Mesenchymal stem cell (in vitro differentiated cells and primary cell): ENCODE measurements at regions not wholly inside any gene's neighbourhood (a gene's known extent, or its start where the extent isn't known, plus 50 kb on each side); places are given as distances from the start of the nearest gene placed in this dataset.
A peak's percentile ranks its signal among the peaks of the same experiment; 100 is the strongest.

Experiments used
- DNase-seq: peaks from one replicate; pipeline ENCODE4 v3.0.0-alpha.2; 2013
- H2AFZ ChIP-seq: one replicate; pipeline ENCODE4 v1.6.1; 2013; ENCODE audit warnings: low read depth, mild to moderate bottlenecking, control low read depth, inconsistent platforms, low read length, moderate library complexity
- H2AK5ac ChIP-seq: 2 replicates; pipeline ENCODE4 v1.6.1; 2013; ENCODE audit warnings: low read length, moderate library complexity, mild to moderate bottlenecking, inconsistent platforms; ENCODE audit not compliant: severe bottlenecking
- H2BK120ac ChIP-seq: one replicate; pipeline ENCODE4 v1.6.1; 2013; ENCODE audit warnings: low read depth, mild to moderate bottlenecking, inconsistent platforms, low read length, moderate library complexity
- H2BK12ac ChIP-seq, 2 experiments: one replicate each; pipeline ENCODE4 v1.6.1; 2013; ENCODE audit warnings: inconsistent platforms in 2 of 2, low read length in 2 of 2, mild to moderate bottlenecking in 2 of 2, moderate library complexity in 2 of 2, control low read depth in 1 of 2
- H2BK15ac ChIP-seq: one replicate; pipeline ENCODE4 v1.6.1; 2013; ENCODE audit warnings: mild to moderate bottlenecking, low read depth, inconsistent platforms; ENCODE audit not compliant: poor library complexity, severe bottlenecking
- H2BK5ac ChIP-seq: 2 replicates; pipeline ENCODE4 v1.6.1; 2013; ENCODE audit warnings: low read depth, mild to moderate bottlenecking, low read length, control low read depth, inconsistent platforms; ENCODE audit not compliant: poor library complexity, severe bottlenecking
- H3K14ac ChIP-seq, 2 experiments: one replicate each; pipeline ENCODE4 v1.6.1; 2013; ENCODE audit warnings: inconsistent platforms in 2 of 2, low read length in 2 of 2, control low read depth in 1 of 2, mild to moderate bottlenecking in 1 of 2, moderate library complexity in 1 of 2
- H3K18ac ChIP-seq, 2 experiments: one replicate each; pipeline ENCODE4 v1.6.1; 2013; ENCODE audit warnings: inconsistent platforms in 2 of 2, low read length in 2 of 2, control low read depth in 1 of 2, low read depth in 1 of 2, mild to moderate bottlenecking in 1 of 2
- H3K23ac ChIP-seq, 2 experiments: one replicate each; pipeline ENCODE4 v1.6.1; 2013; ENCODE audit warnings: inconsistent platforms in 2 of 2, low read length in 2 of 2, mild to moderate bottlenecking in 2 of 2, moderate library complexity in 2 of 2, control low read depth in 1 of 2
- H3K27ac ChIP-seq: 2 replicates; pipeline ENCODE4 v1.5.1; 2013; ENCODE audit warnings: mild to moderate bottlenecking, moderate library complexity, low read length, control low read depth, inconsistent platforms; ENCODE audit not compliant: poor library complexity, severe bottlenecking
- H3K27me3 ChIP-seq, 2 experiments: 2 replicates each; pipeline versions ENCODE4 v1.6.1 to v1.7.0; 2013; ENCODE audit warnings: low read length in 2 of 2, mild to moderate bottlenecking in 2 of 2, moderate library complexity in 2 of 2, control low read depth in 1 of 2, inconsistent platforms in 1 of 2; ENCODE audit not compliant: control insufficient read depth in 1 of 2, insufficient read depth in 1 of 2
- H3K36me3 ChIP-seq, 2 experiments: 2 replicates each; pipeline versions ENCODE4 v1.6.1 to v1.7.0; 2013; ENCODE audit warnings: low read length in 2 of 2, control low read depth in 1 of 2, inconsistent platforms in 1 of 2, low read depth in 1 of 2, mild to moderate bottlenecking in 1 of 2; ENCODE audit not compliant: insufficient read depth in 2 of 2, control insufficient read depth in 1 of 2
- H3K4ac ChIP-seq, 2 experiments: one replicate each; pipeline ENCODE4 v1.6.1; 2013; ENCODE audit warnings: inconsistent platforms in 2 of 2, low read length in 2 of 2, mild to moderate bottlenecking in 2 of 2, moderate library complexity in 2 of 2, control low read depth in 1 of 2, low read depth in 1 of 2
- H3K4me1 ChIP-seq: 2 replicates; pipeline ENCODE4 v1.6.1; 2013; ENCODE audit warnings: low read depth, low read length, control low read depth; ENCODE audit not compliant: control insufficient read depth, insufficient read depth
- H3K4me2 ChIP-seq: 2 replicates; pipeline ENCODE4 v1.6.1; 2013; ENCODE audit warnings: low read length, mild to moderate bottlenecking, inconsistent platforms; ENCODE audit not compliant: poor library complexity, severe bottlenecking
- H3K4me3 ChIP-seq, 2 experiments: 2 replicates each; pipeline versions ENCODE4 v1.5.1 to v1.7.0; 2013; ENCODE audit warnings: low read length in 2 of 2, mild to moderate bottlenecking in 2 of 2, control low read depth in 1 of 2, low read depth in 1 of 2; ENCODE audit not compliant: insufficient read depth in 1 of 2
- H3K79me1 ChIP-seq: replicated peaks from 2 replicates; pipeline ENCODE4 v1.6.1; 2013; ENCODE audit warnings: mild to moderate bottlenecking, control low read depth, low read length, inconsistent platforms; ENCODE audit not compliant: poor library complexity, severe bottlenecking
- H3K9ac ChIP-seq: 2 replicates; pipeline ENCODE4 v1.7.0; 2013; ENCODE audit warnings: mild to moderate bottlenecking, low read length, moderate library complexity
- H3K9me3 ChIP-seq: 2 replicates; pipeline ENCODE4 v1.7.0; 2013; ENCODE audit warnings: mild to moderate bottlenecking, low read length; ENCODE audit not compliant: control insufficient read depth
- H4K8ac ChIP-seq: one replicate; pipeline ENCODE4 v1.6.1; 2013; ENCODE audit warnings: inconsistent platforms, mild to moderate bottlenecking, low read length, moderate library complexity
- H4K91ac ChIP-seq: one replicate; pipeline ENCODE4 v1.6.1; 2013; ENCODE audit warnings: mild to moderate bottlenecking, low read length, inconsistent platforms
- WGBS: methylation state at CpG from one replicate; pipeline ENCODE4 v1.1.7; 2013; ENCODE audit warnings: mixed read lengths; 5-methylcytosine and 5-hydroxymethylcytosine counted together

DNA sequence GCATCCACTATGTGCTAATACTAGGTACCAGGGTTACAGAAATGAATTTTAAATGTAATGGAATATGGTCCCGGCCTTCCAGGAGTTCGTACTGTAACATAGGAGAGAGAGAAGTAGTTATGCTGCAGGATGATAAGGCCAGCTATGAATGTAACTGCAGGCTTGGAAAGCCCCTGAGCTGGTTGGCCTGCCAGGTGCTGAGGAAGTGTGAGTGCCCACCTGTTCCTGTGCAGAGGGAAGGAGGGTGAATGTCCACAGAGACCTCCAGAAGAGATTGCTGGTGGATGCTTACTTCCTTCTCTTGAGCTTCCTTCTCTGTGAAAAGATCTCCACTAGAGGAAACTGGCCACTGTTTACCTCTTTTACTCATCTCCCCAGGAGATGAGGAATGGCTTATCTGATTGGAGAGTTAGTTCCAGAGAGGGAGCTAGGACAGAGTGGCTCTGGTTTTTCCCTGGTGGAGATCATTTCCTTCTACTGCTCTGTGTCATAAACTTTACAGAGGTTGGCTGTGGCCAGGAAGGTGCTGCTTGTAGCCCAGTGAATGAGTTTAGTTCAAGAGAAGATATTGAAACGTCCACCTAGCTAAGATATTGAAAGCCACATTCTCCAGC lies 114.0 kb upstream of the LNX1 start:
- Histone ChIP-seq H3K4me2 (no peak overlapping the region), H3K36me3 (no peaks in the 10 kb centered on the region), H3K4ac (peak overlapping the region; percentile 34 to 89), H3K4me1 (peaks cover 8% of the 10 kb centered on the region), H3K27me3 (no peaks in the 10 kb centered on the region), H3K23ac (no peak overlapping the region), H3K79me1 (no peaks in the 10 kb centered on the region), H3K27ac (no peak overlapping the region), H3K18ac (peak overlapping the region; percentile 58 to 84), H4K8ac (no peak overlapping the region), H3K9me3 (no peaks in the 10 kb centered on the region), H3K4me3 (no peak overlapping the region), H2BK12ac (peak overlapping the region; percentile 87 to 97), H2BK15ac (no peak overlapping the region), H2BK5ac (no peak overlapping the region), H2BK120ac (peak overlapping the region; percentile 39), H3K14ac (no peak overlapping the region), H2AFZ (no peak overlapping the region), H4K91ac (peak overlapping the region; percentile 52), H3K9ac (peak overlapping the region; percentile 58), H2AK5ac (no peak overlapping the region)
- 79% methylated on average over 3 of the region's 3 CpGs for WGBS
- DNase-seq, result no peak

DNA sequence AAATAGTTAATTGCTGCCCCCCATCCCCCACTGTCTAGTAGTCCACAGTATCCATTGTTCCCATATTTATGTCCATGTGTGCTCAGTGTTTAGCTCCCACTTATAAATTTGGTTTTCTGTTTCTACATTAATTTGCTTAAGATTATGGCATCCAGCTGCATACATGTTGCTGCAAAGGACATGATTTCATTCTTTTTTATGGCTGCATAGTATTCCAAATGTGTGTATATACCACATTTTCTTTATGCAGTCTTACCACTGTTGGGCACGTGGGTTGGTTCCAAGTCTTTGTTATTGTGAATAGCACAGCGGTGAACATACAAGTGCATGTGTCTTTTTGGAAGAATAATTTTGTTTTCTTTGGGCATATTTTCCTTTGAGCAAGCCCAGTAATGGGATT lies 113.0 kb upstream of the LNX1 start:
- peak overlapping the region in 1 of 2 experiments; percentile 47 for H3K4ac ChIP-seq
- peak overlapping the region in 1 of 2 experiments; percentile 37 for H3K18ac ChIP-seq
- H4K8ac ChIP-seq, result peak overlapping the region; percentile 8
- DNase-seq, result no peak
- peaks cover 8% of the 10 kb centered on the region for H3K4me1 ChIP-seq
- no peak overlapping the region for H2BK15ac ChIP-seq
- H3K23ac ChIP-seq, result no peak overlapping the region
- no peaks in the 10 kb centered on the region for H3K27me3 ChIP-seq
- H3K36me3 ChIP-seq, result no peaks in the 10 kb centered on the region
- no peaks in the 10 kb centered on the region for H3K9me3 ChIP-seq
- no peak overlapping the region for H3K9ac ChIP-seq
- H3K4me2 ChIP-seq, result no peak overlapping the region
- no peak overlapping the region for H3K4me3 ChIP-seq
- no peak overlapping the region for H2BK120ac ChIP-seq
- H2BK12ac ChIP-seq, result peak overlapping the region; percentile 44 to 92
- no peak overlapping the region for H2BK5ac ChIP-seq
- no peak overlapping the region for H2AFZ ChIP-seq
- peak overlapping the region in 1 of 2 experiments; percentile 46 for H3K14ac ChIP-seq
- H3K27ac ChIP-seq, result no peak overlapping the region
- WGBS, result 100% methylated on average over 2 of the region's 2 CpGs
- H2AK5ac ChIP-seq, result peak overlapping the region; percentile 27
- H3K79me1 ChIP-seq, result no peaks in the 10 kb centered on the region
- no peak overlapping the region for H4K91ac ChIP-seq

DNA sequence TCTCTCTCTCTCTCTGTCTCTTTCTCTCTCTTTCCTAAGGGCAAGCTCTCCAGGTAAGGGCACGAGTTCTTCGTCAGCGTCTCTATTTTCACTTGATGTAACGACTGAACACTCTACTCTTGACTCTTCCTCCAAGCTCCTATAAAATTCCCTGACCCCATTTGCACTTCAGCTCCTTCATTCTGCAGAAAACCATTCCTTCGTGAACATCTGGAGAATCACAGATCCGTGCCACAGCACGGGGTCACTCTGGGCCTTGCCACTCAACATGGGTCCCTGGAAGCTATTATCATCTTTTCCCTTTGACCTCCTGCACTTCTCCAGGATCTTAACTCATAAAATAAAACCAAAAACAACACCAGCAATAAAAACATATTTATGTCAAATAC lies 112.0 kb upstream of the LNX1 start:
- H3K4ac ChIP-seq, result peak overlapping the region; percentile 19 to 98
- 22% methylated on average over 7 of the region's 7 CpGs for WGBS
- no peak overlapping the region for H3K23ac ChIP-seq
- peak overlapping the region; percentile 60 to 94 for H2BK12ac ChIP-seq
- H3K27ac ChIP-seq, result peak overlapping the region; percentile 50
- no peaks in the 10 kb centered on the region for H3K79me1 ChIP-seq
- peak overlapping the region; percentile 99 for H4K91ac ChIP-seq
- H2AFZ ChIP-seq, result no peak overlapping the region
- H3K9me3 ChIP-seq, result no peaks in the 10 kb centered on the region
- H3K4me1 ChIP-seq, result peaks cover 8% of the 10 kb centered on the region
- no peak overlapping the region for H3K14ac ChIP-seq
- peak overlapping the region; percentile 12 for H2BK15ac ChIP-seq
- peak overlapping the region; percentile 50 for H3K4me2 ChIP-seq
- no peak overlapping the region for H3K4me3 ChIP-seq
- peak overlapping the region; percentile 93 to 95 for H3K18ac ChIP-seq
- no peak overlapping the region for H2BK5ac ChIP-seq
- H3K9ac ChIP-seq, result peak overlapping the region; percentile 75
- peak overlapping the region; percentile 95 for H4K8ac ChIP-seq
- H2AK5ac ChIP-seq, result no peak overlapping the region
- no peaks in the 10 kb centered on the region for H3K36me3 ChIP-seq
- no peak for DNase-seq
- no peaks in the 10 kb centered on the region for H3K27me3 ChIP-seq
- H2BK120ac ChIP-seq, result peak overlapping the region; percentile 64

DNA sequence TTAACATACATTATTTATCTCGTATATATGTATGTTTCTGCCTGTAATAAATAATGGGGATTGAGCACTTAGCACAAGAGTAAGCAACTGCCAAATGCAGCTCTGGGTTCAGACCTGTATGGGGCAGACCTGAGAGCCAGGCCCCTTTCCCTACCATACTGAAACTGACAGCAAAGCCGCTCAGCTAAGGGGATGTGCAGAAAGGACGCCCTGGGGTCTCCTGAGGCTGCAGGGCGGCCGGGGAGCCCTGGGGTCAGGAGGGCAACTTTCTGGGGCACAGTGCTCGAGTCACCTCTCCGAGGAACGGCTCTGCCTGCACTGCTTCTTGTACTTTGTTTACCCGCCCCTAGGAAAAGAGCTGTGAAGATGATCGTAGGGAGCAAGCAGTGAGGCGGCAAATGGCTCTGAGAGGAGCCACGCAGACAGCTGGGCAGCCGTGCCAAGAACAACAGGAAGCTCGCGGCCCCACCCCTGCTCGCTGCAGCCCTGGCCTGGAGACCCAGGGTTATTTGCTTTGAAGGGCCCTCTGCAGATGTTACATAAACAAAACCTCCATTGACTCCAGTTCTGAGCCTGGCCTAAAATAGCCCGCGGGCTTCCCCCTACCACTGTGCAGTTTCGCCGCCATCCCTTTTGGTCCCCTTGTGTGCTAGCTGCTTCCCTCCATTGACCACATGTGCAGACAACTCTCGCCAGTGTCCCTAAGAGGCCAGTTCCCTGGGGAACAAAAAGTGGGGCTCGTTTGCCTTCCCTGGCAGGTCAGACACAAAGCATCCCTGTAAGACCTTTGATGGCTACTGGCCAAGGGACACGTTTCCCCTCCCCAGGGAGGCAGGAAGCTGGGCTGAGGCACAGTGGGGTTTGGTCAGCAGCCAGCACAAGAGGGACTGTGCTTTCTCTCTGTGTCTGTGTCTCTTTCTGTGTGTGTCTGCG lies 111.3 kb upstream of the LNX1 start:
- Histone ChIP-seq H3K27me3 (no peaks in the 10 kb centered on the region), H2AK5ac (no peak overlapping the region)

More for the DNA sequence above, 111.3 kb upstream of the LNX1 start:
- H3K14ac ChIP-seq, result no peak overlapping the region
- H3K9ac ChIP-seq, result peak overlapping the region; percentile 75
- DNase-seq, result peak; percentile 87
- H2AFZ ChIP-seq, result no peak overlapping the region
- H2BK12ac ChIP-seq, result peak overlapping the region; percentile 92 to 96
- H3K4me2 ChIP-seq, result peak overlapping the region; percentile 50
- H3K36me3 ChIP-seq, result no peaks in the 10 kb centered on the region
- H3K4me3 ChIP-seq, result peak overlapping the region in 1 of 2 experiments; percentile 36
- H3K18ac ChIP-seq, result peak overlapping the region; percentile 93 to 95
- peak overlapping the region; percentile 50 for H3K27ac ChIP-seq
- peak overlapping the region; percentile 95 for H4K8ac ChIP-seq
- no peaks in the 10 kb centered on the region for H3K9me3 ChIP-seq
- peak overlapping the region; percentile 83 for H2BK15ac ChIP-seq
- peak overlapping the region; percentile 92 for H2BK120ac ChIP-seq
- peaks cover 8% of the 10 kb centered on the region for H3K4me1 ChIP-seq
- peak overlapping the region; percentile 99 for H4K91ac ChIP-seq
- H3K79me1 ChIP-seq, result no peaks in the 10 kb centered on the region
- peak overlapping the region; percentile 85 to 98 for H3K4ac ChIP-seq
- no peak overlapping the region for H2BK5ac ChIP-seq
- WGBS, result 6% methylated on average over 23 of the region's 24 CpGs
- no peak overlapping the region for H3K23ac ChIP-seq
